ENCODE measurements at regions not wholly inside any gene's neighbourhood (a gene's known extent, or its start where the extent isn't known, plus 50 kb on each side); places are given as distances from the start of the nearest gene placed in this dataset.

- no peaks in the 10 kb centered on the region for H3K27me3 ChIP-seq (replicated peaks; ENCODE audit: insufficient read depth, low read length)
- H3K36me3 ChIP-seq (replicated peaks; ENCODE audit: insufficient read depth, low read length): no peaks in the 10 kb centered on the region
- no peaks in the 10 kb centered on the region for H3K4me1 ChIP-seq (ENCODE audit: low read length)
- H3F3A ChIP-seq (ENCODE audit: insufficient read depth, low read length): no peaks in the 10 kb centered on the region
- H4K20me1 ChIP-seq (ENCODE audit: insufficient read depth, low read length): no peaks in the 10 kb centered on the region
- no peak overlapping the region for H3K4me2 ChIP-seq (ENCODE audit: low read depth, low read length)
- H3K79me2 ChIP-seq (ENCODE audit: low read length): no peaks in the 10 kb centered on the region
- H2AFZ ChIP-seq (ENCODE audit: low read length): no peak overlapping the region
- H3K27ac ChIP-seq (ENCODE audit: low read length): no peak overlapping the region
- no peak overlapping the region for H3K9ac ChIP-seq (ENCODE audit: low read length)
- H3K4me3 ChIP-seq (ENCODE audit: low read length): no peak overlapping the region
- no peak for DNase-seq
- no peak for TF ChIP-seq EZH2phosphoT487 (IDR thresholded peaks at IDR 0.05; ENCODE audit: low read length)
- TF ChIP-seq EZH2 (optimal IDR thresholded peaks at IDR 0.05; ENCODE audit: low read depth, low read length): no peak
- TF ChIP-seq, protein P1, sequence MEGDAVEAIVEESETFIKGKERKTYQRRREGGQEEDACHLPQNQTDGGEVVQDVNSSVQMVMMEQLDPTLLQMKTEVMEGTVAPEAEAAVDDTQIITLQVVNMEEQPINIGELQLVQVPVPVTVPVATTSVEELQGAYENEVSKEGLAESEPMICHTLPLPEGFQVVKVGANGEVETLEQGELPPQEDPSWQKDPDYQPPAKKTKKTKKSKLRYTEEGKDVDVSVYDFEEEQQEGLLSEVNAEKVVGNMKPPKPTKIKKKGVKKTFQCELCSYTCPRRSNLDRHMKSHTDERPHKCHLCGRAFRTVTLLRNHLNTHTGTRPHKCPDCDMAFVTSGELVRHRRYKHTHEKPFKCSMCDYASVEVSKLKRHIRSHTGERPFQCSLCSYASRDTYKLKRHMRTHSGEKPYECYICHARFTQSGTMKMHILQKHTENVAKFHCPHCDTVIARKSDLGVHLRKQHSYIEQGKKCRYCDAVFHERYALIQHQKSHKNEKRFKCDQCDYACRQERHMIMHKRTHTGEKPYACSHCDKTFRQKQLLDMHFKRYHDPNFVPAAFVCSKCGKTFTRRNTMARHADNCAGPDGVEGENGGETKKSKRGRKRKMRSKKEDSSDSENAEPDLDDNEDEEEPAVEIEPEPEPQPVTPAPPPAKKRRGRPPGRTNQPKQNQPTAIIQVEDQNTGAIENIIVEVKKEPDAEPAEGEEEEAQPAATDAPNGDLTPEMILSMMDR (IDR thresholded peaks at IDR 0.05; ENCODE audit: low read length): no peak
- no peaks in the 10 kb centered on the region for H3K9me3 ChIP-seq (replicated peaks; ENCODE audit: insufficient read depth, low read length)
- H3K9me2 ChIP-seq (replicated peaks; ENCODE audit: insufficient read depth, low read length): no peaks in the 10 kb centered on the region
Measured at GRCh38 chr5:155625315-155625714, 611.8 kb downstream of the KIF4B start.

- Histone ChIP-seq H3K36me3 (replicated peaks; ENCODE audit: insufficient read depth, low read length) (no peaks in the 10 kb centered on the region), H3K9me2 (replicated peaks; ENCODE audit: insufficient read depth, low read length) (no peaks in the 10 kb centered on the region), H3F3A (ENCODE audit: insufficient read depth, low read length) (no peaks in the 10 kb centered on the region)
Measured at GRCh38 chr5:155625897-155626543, 612.5 kb downstream of the KIF4B start.

DNA sequence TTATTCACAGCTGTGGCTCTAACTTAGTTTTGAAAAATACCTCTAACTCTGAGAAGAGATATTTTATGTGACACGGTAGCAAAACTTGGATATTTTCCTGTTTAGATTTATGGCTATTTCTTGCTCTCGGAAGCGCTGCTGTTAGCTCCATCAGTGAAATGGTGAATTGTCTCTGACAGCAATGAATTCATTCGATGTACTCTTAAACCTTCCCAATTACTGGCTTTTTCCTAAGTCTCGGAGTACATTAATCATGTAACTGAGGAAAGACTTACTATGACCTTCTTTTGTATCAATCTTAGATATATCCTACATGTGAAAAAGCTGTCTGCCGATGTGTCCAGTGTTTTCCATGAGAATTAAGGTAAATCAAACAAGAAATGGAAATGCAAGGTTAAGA lies 613.0 kb downstream of the KIF4B start:
- Histone ChIP-seq H3K36me3 (replicated peaks; ENCODE audit: insufficient read depth, low read length) (no peaks in the 10 kb centered on the region), H3F3A (ENCODE audit: insufficient read depth, low read length) (no peaks in the 10 kb centered on the region), H3K9me2 (replicated peaks; ENCODE audit: insufficient read depth, low read length) (no peaks in the 10 kb centered on the region), H4K20me1 (ENCODE audit: insufficient read depth, low read length) (no peaks in the 10 kb centered on the region), H3K4me3 (ENCODE audit: low read length) (no peak overlapping the region), H3K79me2 (ENCODE audit: low read length) (no peaks in the 10 kb centered on the region), H3K27me3 (replicated peaks; ENCODE audit: insufficient read depth, low read length) (no peaks in the 10 kb centered on the region), H3K4me2 (ENCODE audit: low read depth, low read length) (no peak overlapping the region), H2AFZ (ENCODE audit: low read length) (no peak overlapping the region), H3K27ac (ENCODE audit: low read length) (no peak overlapping the region), H3K9me3 (replicated peaks; ENCODE audit: insufficient read depth, low read length) (no peaks in the 10 kb centered on the region), H3K9ac (ENCODE audit: low read length) (no peak overlapping the region), H3K4me1 (ENCODE audit: low read length) (no peaks in the 10 kb centered on the region)
- no peak for DNase-seq
- TF ChIP-seq EZH2phosphoT487 (IDR thresholded peaks at IDR 0.05; ENCODE audit: low read length) (no peak), EZH2 (optimal IDR thresholded peaks at IDR 0.05; ENCODE audit: low read depth, low read length) (no peak)
- TF ChIP-seq, protein P1 (IDR thresholded peaks at IDR 0.05; ENCODE audit: low read length): no peak

More at GRCh38 chr5:155625897-155626543, 612.5 kb downstream of the KIF4B start:
- Histone ChIP-seq H3K4me3 (ENCODE audit: low read length) (no peak overlapping the region), H3K9me3 (replicated peaks; ENCODE audit: insufficient read depth, low read length) (no peaks in the 10 kb centered on the region), H3K4me2 (ENCODE audit: low read depth, low read length) (no peak overlapping the region), H2AFZ (ENCODE audit: low read length) (no peak overlapping the region), H3K9ac (ENCODE audit: low read length) (no peak overlapping the region), H3K79me2 (ENCODE audit: low read length) (no peaks in the 10 kb centered on the region), H4K20me1 (ENCODE audit: insufficient read depth, low read length) (no peaks in the 10 kb centered on the region), H3K4me1 (ENCODE audit: low read length) (no peaks in the 10 kb centered on the region), H3K27me3 (replicated peaks; ENCODE audit: insufficient read depth, low read length) (no peaks in the 10 kb centered on the region), H3K27ac (ENCODE audit: low read length) (no peak overlapping the region)
- DNase-seq: no peak
- TF ChIP-seq EZH2phosphoT487 (IDR thresholded peaks at IDR 0.05; ENCODE audit: low read length) (no peak), EZH2 (optimal IDR thresholded peaks at IDR 0.05; ENCODE audit: low read depth, low read length) (no peak)
- TF ChIP-seq, protein P1 (IDR thresholded peaks at IDR 0.05; ENCODE audit: low read length): no peak

Measured in MM.1S (cell line).